H9 (cell line): ENCODE measurements at regions not wholly inside any gene's neighbourhood (a gene's known extent, or its start where the extent isn't known, plus 50 kb on each side); places are given as distances from the start of the nearest gene placed in this dataset.

Source experiments
- DNase-seq: peaks from one replicate; pipeline ENCODE4 v3.0.0-alpha.2; 2017
- H2AFZ ChIP-seq: one replicate; pipeline ENCODE4 v1.6.1; 2013; ENCODE audit warnings: mild to moderate bottlenecking, low read length, control low read depth, moderate library complexity
- H2AK5ac ChIP-seq: 2 replicates; pipeline ENCODE4 v1.6.1; 2013; ENCODE audit warnings: low read length, control low read depth, mixed read lengths; ENCODE audit not compliant: insufficient read length
- H2BK120ac ChIP-seq: one replicate; pipeline ENCODE4 v1.6.1; 2013; ENCODE audit warnings: low read depth, mild to moderate bottlenecking, low read length, control low read depth, inconsistent platforms; ENCODE audit not compliant: poor library complexity, severe bottlenecking
- H2BK12ac ChIP-seq: 2 replicates; pipeline ENCODE4 v1.6.1; 2013; ENCODE audit warnings: low read length, control low read depth, mixed read lengths, low read depth; ENCODE audit not compliant: insufficient read length
- H2BK15ac ChIP-seq: 2 replicates; pipeline ENCODE4 v1.6.1; 2013; ENCODE audit warnings: low read depth, low read length, control low read depth
- H2BK20ac ChIP-seq: one replicate; pipeline ENCODE4 v1.6.1; 2013; ENCODE audit warnings: low read depth, mild to moderate bottlenecking, low read length, control low read depth, inconsistent platforms; ENCODE audit not compliant: poor library complexity, severe bottlenecking
- H2BK5ac ChIP-seq: 2 replicates; pipeline ENCODE4 v1.6.1; 2013; ENCODE audit warnings: low read length, control low read depth, mixed read lengths; ENCODE audit not compliant: insufficient read length
- H3K14ac ChIP-seq: 2 replicates; pipeline ENCODE4 v1.6.1; 2013; ENCODE audit warnings: low read length, control low read depth; ENCODE audit not compliant: insufficient read depth
- H3K18ac ChIP-seq: 2 replicates; pipeline ENCODE4 v1.6.1; 2013; ENCODE audit warnings: low read depth, mild to moderate bottlenecking, mixed read lengths, low read length, control low read depth; ENCODE audit not compliant: insufficient read length
- H3K23ac ChIP-seq: 2 replicates; pipeline ENCODE4 v1.6.1; 2013; ENCODE audit warnings: low read length, control low read depth, mixed read lengths, low read depth; ENCODE audit not compliant: insufficient read length
- H3K23me2 ChIP-seq: 2 replicates; pipeline ENCODE4 v1.6.1; 2013; ENCODE audit warnings: low read depth, mild to moderate bottlenecking, mixed read lengths, low read length, control low read depth; ENCODE audit not compliant: insufficient read length, poor library complexity, severe bottlenecking
- H3K27ac ChIP-seq: 2 replicates; pipeline ENCODE4 v1.5.1; 2013; ENCODE audit warnings: low read length, control low read depth, mixed read lengths, low read depth; ENCODE audit not compliant: insufficient read length
- H3K27me3 ChIP-seq: 2 replicates; pipeline ENCODE4 v1.6.1; 2013; ENCODE audit warnings: low read length, control low read depth, inconsistent platforms; ENCODE audit not compliant: insufficient read depth
- H3K4ac ChIP-seq: 2 replicates; pipeline ENCODE4 v1.6.1; 2013; ENCODE audit warnings: low read depth, mild to moderate bottlenecking, control low read depth, inconsistent platforms, low read length, moderate library complexity
- H3K4me1 ChIP-seq: 2 replicates; pipeline ENCODE4 v1.6.1; 2013; ENCODE audit warnings: low read length, control low read depth, inconsistent platforms; ENCODE audit not compliant: insufficient read depth
- H3K4me2 ChIP-seq: 2 replicates; pipeline ENCODE4 v1.6.1; 2013; ENCODE audit warnings: low read length, control low read depth, mixed read lengths; ENCODE audit not compliant: insufficient read length, insufficient read depth
- H3K56ac ChIP-seq: 2 replicates; pipeline ENCODE4 v1.6.1; 2013; ENCODE audit warnings: low read depth, mild to moderate bottlenecking, mixed read lengths, low read length, control low read depth; ENCODE audit not compliant: insufficient read length
- H3K79me1 ChIP-seq: 2 replicates; pipeline ENCODE4 v1.6.1; 2013; ENCODE audit warnings: low read depth, mild to moderate bottlenecking, moderate library complexity, low read length, control low read depth, inconsistent platforms; ENCODE audit not compliant: insufficient read depth, poor library complexity, severe bottlenecking
- H3K79me2 ChIP-seq: 2 replicates; pipeline ENCODE4 v1.6.1; 2013; ENCODE audit warnings: low read length, control low read depth, inconsistent platforms; ENCODE audit not compliant: insufficient read depth
- H3K9ac ChIP-seq: 2 replicates; pipeline ENCODE4 v1.6.1; 2013; ENCODE audit warnings: low read length, control low read depth, mixed read lengths; ENCODE audit not compliant: insufficient read length; ENCODE audit errors: extremely low read depth
- H3K9me3 ChIP-seq: one replicate; pipeline ENCODE4 v1.6.1; 2013; ENCODE audit warnings: low read depth, low read length, inconsistent platforms; ENCODE audit not compliant: control insufficient read depth
- H3T11ph ChIP-seq: one replicate; pipeline ENCODE4 v1.6.1; 2013; ENCODE audit warnings: mild to moderate bottlenecking, low read length, control low read depth, inconsistent platforms
- H4K20me1 ChIP-seq: one replicate; pipeline ENCODE4 v1.6.1; 2013; ENCODE audit not compliant: control insufficient read depth, insufficient read length, insufficient read depth
- H4K5ac ChIP-seq: 2 replicates; pipeline ENCODE4 v1.6.1; 2013; ENCODE audit warnings: low read depth, mild to moderate bottlenecking, mixed read lengths, low read length, control low read depth; ENCODE audit not compliant: insufficient read length
- H4K8ac ChIP-seq: replicated peaks from 2 replicates; pipeline ENCODE4 v1.6.1; 2013; ENCODE audit warnings: low read length, control low read depth, mixed read lengths, low read depth; ENCODE audit not compliant: insufficient read length
- H4K91ac ChIP-seq: 2 replicates; pipeline ENCODE4 v1.6.1; 2013; ENCODE audit warnings: low read depth, mild to moderate bottlenecking, moderate library complexity, mixed read lengths, low read length, control low read depth; ENCODE audit not compliant: insufficient read length
- H3K27ac Mint-ChIP-seq, 3 experiments: 2 replicates in 2 of 3; 3 replicates in 1 of 3; pipeline ENCODE4 v1.8.0; 2020 to 2021; ENCODE audit warnings: mixed read lengths in 3 of 3, mild to moderate bottlenecking in 1 of 3, moderate library complexity in 1 of 3
- H3K27me3 Mint-ChIP-seq: 2 replicates; pipeline ENCODE4 v1.8.0; 2021; ENCODE audit warnings: low read depth, mild to moderate bottlenecking, moderate library complexity, mixed read lengths
- H3K36me3 Mint-ChIP-seq, 3 experiments: 2 replicates in 2 of 3; 3 replicates in 1 of 3; pipeline ENCODE4 v1.8.0; 2020 to 2021; ENCODE audit warnings: low read depth in 3 of 3, mixed read lengths in 3 of 3; ENCODE audit not compliant: insufficient read depth in 1 of 3
- H3K4me1 Mint-ChIP-seq, 2 experiments: 2 replicates each; pipeline ENCODE4 v1.8.0; 2020; ENCODE audit warnings: mixed read lengths in 2 of 2
- H3K4me3 Mint-ChIP-seq, 2 experiments: 2 replicates in 1 of 2; 3 replicates in 1 of 2; pipeline ENCODE4 v1.8.0; 2020 to 2021; ENCODE audit warnings: mild to moderate bottlenecking in 2 of 2, mixed read lengths in 2 of 2, moderate library complexity in 1 of 2
- H3K9me3 Mint-ChIP-seq, 2 experiments: 2 replicates in 1 of 2; 3 replicates in 1 of 2; pipeline ENCODE4 v1.8.0; 2020; ENCODE audit warnings: mild to moderate bottlenecking in 2 of 2, mixed read lengths in 2 of 2, moderate library complexity in 1 of 2
- WGBS: extraction: QIAGEN DNeasy Blood & Tissue Kit; methylation state at CpG from one replicate; pipeline ENCODE4 v1.1.7; 2013; ENCODE audit warnings: missing lambda C conversion rate, low lambda C conversion rate, mixed read lengths; ENCODE audit not compliant: insufficient read length; ENCODE audit errors: extremely low coverage; 5-methylcytosine and 5-hydroxymethylcytosine counted together
- TF ChIP-seq, protein P1 (sequence below): fragments of 200-600 bp; sonication (generic); conservative IDR thresholded peaks from 3 replicates; pipeline ENCODE4 v1.8.0; 2021; ENCODE audit warnings: antibody characterized with exemption, mild to moderate bottlenecking

DNA sequence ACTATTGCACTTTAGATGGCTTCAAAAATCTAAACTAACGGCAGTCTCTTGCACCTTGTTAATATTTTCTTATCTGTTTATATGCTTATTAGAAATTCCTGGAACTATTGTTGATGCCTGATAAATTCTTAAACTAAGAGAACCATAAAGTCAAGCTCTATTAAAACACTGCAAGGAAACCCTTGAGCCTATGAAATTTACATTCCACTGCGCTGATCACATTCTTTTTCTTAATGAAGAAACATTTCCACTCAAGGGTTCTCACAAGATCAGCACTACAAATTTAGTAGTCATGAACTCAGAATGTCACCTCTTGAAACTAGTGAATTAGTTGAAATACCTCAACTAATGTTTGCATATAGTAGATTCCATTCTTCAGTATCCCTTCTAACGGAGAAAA, 331.8 kb upstream of the SLC8A1 start:
- H3K9ac ChIP-seq, result no peak overlapping the region
- no peak overlapping the region for H2BK5ac ChIP-seq
- no peak overlapping the region for H3K14ac ChIP-seq
- H2AK5ac ChIP-seq, result no peak overlapping the region
- H3K4me1 ChIP-seq, result no peaks in the 10 kb centered on the region
- H3K27me3 ChIP-seq, result no peaks in the 10 kb centered on the region
- no peak overlapping the region for H3K18ac ChIP-seq
- H3K9me3 Mint-ChIP-seq, result no peaks in the 10 kb centered on the region; a peak in 2 of 5 replicates
- H4K5ac ChIP-seq, result no peak overlapping the region
- TF ChIP-seq, protein P1, sequence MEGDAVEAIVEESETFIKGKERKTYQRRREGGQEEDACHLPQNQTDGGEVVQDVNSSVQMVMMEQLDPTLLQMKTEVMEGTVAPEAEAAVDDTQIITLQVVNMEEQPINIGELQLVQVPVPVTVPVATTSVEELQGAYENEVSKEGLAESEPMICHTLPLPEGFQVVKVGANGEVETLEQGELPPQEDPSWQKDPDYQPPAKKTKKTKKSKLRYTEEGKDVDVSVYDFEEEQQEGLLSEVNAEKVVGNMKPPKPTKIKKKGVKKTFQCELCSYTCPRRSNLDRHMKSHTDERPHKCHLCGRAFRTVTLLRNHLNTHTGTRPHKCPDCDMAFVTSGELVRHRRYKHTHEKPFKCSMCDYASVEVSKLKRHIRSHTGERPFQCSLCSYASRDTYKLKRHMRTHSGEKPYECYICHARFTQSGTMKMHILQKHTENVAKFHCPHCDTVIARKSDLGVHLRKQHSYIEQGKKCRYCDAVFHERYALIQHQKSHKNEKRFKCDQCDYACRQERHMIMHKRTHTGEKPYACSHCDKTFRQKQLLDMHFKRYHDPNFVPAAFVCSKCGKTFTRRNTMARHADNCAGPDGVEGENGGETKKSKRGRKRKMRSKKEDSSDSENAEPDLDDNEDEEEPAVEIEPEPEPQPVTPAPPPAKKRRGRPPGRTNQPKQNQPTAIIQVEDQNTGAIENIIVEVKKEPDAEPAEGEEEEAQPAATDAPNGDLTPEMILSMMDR, result no peak
- no peak overlapping the region for H4K8ac ChIP-seq
- H3K79me1 ChIP-seq, result no peaks in the 10 kb centered on the region
- H2BK120ac ChIP-seq, result no peak overlapping the region
- no peaks in the 10 kb centered on the region for H4K20me1 ChIP-seq
- H3K79me2 ChIP-seq, result no peaks in the 10 kb centered on the region
- H3K27ac ChIP-seq, result no peak overlapping the region
- no peak overlapping the region for H2BK15ac ChIP-seq
- no peak overlapping the region for H2AFZ ChIP-seq
- no peak for DNase-seq
- no peak overlapping the region for H4K91ac ChIP-seq
- H2BK20ac ChIP-seq, result no peak overlapping the region
- no peak overlapping the region for H3K23ac ChIP-seq
- H3K9me3 ChIP-seq, result no peaks in the 10 kb centered on the region
- no peaks in the 10 kb centered on the region for H3K4me1 Mint-ChIP-seq
- no peaks in the 10 kb centered on the region for H3K36me3 Mint-ChIP-seq
- H3T11ph ChIP-seq, result no peak overlapping the region
- H3K4me2 ChIP-seq, result no peak overlapping the region
- H3K56ac ChIP-seq, result no peak overlapping the region
- no peak overlapping the region for H3K27ac Mint-ChIP-seq
- WGBS, result no CpG with 5 or more reads among the region's 3 CpGs
- no peak overlapping the region for H3K4me3 Mint-ChIP-seq
- no peak overlapping the region for H3K4ac ChIP-seq
- H3K27me3 Mint-ChIP-seq, result no peaks in the 10 kb centered on the region
- no peak overlapping the region for H2BK12ac ChIP-seq
- H3K23me2 ChIP-seq, result no peaks in the 10 kb centered on the region
